GM18508 (cell line): ENCODE measurements at regions not wholly inside any gene's neighbourhood (a gene's known extent, or its start where the extent isn't known, plus 50 kb on each side); places are given as distances from the start of the nearest gene placed in this dataset.

ENCODE experiments used
- ATAC-seq: cut with Tn5 transposase; IDR thresholded peaks from one replicate; pipeline ENCODE4 v1.9.1; 2021; ENCODE audit warnings: moderate number of reproducible peaks; ENCODE audit not compliant: insufficient read depth, unreplicated experiment

- no peak for ATAC-seq
Measured at GRCh38 chr5:124060413-124061067, 548.6 kb downstream of the CSNK1G3 start.

GRCh38 chr5:124060011-124060410 lies 548.0 kb downstream of the CSNK1G3 start:
- no peak for ATAC-seq

GRCh38 chr5:124059200-124059599 lies 547.2 kb downstream of the CSNK1G3 start:
- ATAC-seq: no peak

- no peak for ATAC-seq
Measured at GRCh38 chr5:124057724-124058231, 545.8 kb downstream of the CSNK1G3 start.

DNA sequence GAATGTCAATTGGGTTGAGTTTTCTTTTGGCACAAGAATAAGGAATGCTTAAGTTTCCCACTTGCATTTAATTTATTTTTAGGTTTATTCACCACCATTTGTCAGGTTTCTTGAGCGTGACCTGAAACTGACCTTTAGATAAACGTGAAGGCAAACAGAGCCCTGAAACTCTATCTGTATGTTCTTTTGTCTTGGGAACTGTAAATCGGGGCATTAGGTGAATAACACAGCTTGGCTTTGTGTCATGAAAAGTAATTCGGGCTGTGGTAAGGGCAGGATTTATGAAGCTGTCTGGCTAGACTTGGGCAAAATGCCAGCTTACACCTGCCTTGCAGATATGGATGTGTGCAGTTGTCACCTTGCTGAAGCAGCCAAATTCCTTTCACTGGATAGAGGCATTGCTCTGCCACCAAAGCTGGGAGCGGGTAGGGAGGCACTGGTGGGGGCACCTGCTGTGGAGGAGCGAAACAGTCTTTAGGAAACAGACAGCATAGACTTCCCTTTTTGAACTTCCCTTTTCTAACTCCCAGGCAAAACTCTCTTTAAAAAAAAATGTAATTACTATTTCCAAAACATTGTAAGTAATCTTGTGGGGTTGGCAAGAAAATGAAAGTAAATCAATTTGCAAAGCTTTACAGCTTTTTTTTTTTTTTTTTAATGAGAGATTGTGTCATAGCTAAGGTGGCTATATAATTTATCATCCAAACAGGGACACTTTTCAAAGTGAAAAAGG lies 545.2 kb downstream of the CSNK1G3 start:
- ATAC-seq: peak; percentile 53

- peak; percentile 54 for ATAC-seq
Measured at GRCh38 chr5:124056326-124056990, 544.5 kb downstream of the CSNK1G3 start.

DNA sequence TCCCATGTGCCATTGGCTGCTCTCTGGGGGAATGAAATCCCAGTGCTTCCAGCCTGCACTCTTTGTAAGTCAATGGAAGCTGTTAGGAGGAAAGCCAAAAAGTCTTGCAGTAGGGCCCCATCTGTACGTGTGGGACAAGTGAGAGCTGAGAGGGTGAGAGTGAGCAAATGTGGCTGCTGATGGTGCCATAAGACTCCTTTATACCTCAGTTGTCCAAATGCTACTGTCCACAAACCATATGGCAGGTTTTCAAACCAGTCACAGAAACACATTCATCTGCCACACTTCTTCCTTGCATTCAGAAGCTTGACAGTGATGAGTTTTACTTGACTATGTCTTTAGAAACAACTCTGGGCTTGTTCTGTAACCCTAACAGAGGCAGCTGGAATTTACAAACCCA lies 543.8 kb downstream of the CSNK1G3 start:
- no peak for ATAC-seq

- no peak for ATAC-seq
Measured at GRCh38 chr5:124054564-124054963, 542.6 kb downstream of the CSNK1G3 start.

GRCh38 chr5:124053340-124053739 lies 541.4 kb downstream of the CSNK1G3 start:
- ATAC-seq: no peak

- ATAC-seq: no peak
Measured at GRCh38 chr5:124052201-124052600, 540.2 kb downstream of the CSNK1G3 start.

- no peak for ATAC-seq
Measured at GRCh38 chr5:124050120-124050770, 538.3 kb downstream of the CSNK1G3 start.

DNA sequence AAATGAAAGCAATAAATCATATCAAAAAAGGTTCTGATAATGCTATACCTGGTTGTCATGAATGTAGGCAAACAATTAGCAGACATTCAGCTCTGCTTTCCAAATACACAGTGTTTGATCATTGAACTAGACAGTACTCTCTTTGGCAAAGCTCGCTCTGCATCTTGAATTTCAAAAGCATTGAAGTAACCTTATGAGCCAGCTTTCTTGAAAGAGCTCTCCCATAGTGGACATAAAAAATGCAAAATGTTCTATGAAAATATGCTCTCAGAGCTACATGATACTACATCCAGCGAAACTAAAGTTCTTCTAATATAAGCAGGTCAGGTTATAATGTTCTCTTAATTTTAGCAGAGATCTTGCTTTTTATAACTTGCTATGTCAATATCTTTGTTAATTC lies 533.4 kb downstream of the CSNK1G3 start:
- no peak for ATAC-seq

DNA sequence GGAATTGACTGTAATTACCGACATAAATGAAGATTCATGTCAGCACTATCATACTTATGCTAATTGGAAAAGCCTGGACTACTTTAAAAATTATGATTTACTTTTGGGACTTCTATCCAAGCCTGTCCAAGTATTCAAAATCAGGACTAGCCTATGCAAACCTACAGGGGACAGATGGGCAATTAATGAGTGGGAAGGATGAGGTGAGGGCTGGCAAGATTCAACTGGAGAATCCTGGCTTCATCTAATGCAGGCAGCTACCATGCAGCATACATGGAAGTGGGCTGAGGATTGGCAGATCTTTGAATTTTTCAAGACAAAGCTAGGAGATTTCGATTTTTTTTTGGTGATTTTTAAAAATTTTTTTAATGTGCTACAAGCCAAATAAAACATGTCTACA lies 532.6 kb downstream of the CSNK1G3 start:
- ATAC-seq: no peak

DNA sequence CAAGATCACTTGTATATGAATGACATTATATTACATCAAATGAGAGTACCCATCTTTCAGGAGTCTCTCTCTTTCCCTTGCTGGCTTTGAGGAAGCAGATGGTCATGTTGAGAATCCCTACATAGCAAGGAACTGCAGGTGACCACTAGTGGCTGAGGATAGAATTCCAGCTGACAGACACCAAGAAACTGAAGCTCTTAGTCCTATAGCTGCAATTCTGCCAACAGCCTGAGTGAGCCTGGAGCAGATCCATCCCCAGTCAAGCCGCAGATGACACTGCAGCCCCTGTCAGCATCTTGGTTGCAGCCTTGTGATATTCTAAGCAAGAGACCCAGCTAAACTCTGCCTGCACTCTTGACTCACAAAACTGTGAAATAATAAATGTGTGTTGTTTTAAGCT lies 531.5 kb downstream of the CSNK1G3 start:
- no peak for ATAC-seq

DNA sequence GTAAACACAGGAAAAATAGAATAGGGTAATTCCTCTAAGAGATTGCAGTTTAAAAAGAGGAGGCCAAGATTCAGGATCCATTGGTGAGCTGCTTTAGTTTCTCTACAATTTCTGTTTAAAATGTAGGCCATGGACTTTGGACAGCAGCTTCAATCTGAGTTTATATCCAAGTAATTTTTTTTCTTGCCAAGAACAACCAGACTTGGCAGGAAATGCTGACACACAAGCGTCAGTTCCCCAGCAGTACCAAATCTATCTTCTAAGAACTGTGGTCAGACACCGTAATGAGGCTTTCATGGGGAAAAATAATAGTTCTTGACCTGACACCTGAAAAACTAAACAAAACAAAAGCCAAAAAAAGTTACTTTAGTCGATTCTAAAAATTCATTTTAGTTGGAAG lies 528.8 kb downstream of the CSNK1G3 start:
- no peak for ATAC-seq

GRCh38 chr5:124039410-124039809 lies 527.4 kb downstream of the CSNK1G3 start:
- no peak for ATAC-seq

GRCh38 chr5:124036786-124037185 lies 524.8 kb downstream of the CSNK1G3 start:
- no peak for ATAC-seq

DNA sequence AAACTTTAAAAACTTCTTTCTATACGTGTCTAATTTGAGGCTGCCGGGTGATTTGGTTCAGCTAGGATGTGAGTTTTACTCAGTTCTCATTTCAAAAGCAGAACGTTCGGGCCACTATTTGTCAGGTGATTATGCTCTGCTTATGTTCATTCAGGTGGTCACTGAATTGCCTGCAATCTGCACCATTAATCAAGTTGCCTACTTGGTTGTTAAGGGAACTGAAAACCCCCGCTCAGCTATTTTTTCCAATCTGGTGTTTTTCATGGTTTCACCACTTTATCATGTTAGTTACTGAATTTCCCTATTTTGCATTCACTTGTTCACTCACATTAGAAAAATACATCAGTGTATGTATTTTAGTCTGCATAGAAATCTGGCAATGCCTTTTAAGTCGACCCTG lies 523.0 kb downstream of the CSNK1G3 start:
- peak; percentile 94 for ATAC-seq

DNA sequence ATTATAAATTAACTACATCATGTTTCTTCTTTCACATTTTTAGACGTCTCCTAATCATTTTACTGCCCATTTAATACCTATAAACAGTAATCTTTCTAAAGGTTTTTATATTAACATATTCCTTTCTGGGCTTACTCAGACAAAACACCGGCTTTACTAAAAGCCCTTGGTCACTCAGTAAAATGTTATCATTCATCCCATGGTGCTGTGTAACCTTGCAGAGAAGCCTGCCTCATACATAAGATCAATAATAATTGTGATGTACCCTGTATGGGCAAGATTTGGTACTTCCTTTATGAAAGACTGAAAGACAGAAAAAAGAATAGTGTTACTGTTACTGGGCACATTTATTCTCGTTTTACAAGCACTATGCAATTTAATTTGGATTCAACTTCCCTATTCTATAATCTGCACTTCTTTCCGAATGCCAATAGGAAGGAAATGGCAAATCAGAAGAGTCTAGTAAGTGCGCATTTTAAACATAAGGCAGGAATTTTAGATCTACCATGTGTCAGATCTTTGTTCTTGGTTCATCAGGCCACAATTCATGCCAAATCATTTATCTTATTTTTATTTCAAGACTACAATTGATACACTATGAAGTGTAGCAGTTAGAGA lies 522.2 kb downstream of the CSNK1G3 start:
- ATAC-seq: no peak

- no peak for ATAC-seq
Measured at GRCh38 chr5:124030043-124030491, 518.1 kb downstream of the CSNK1G3 start.
